ENCODE measurements at regions not wholly inside any gene's neighbourhood (a gene's known extent, or its start where the extent isn't known, plus 50 kb on each side); places are given as distances from the start of the nearest gene placed in this dataset.
"Not testable (repeated sequence)": the region's sequence is repeated elsewhere in the genome, so short reads cannot be mapped to it uniquely, and the experiment has no call there.

GRCh38 chr14:71430678-71431376, 501.4 kb upstream of the RGS6 start:
- DNase-seq (ENCODE audit: low read depth in 2 of 2), result no peak

GRCh38 chr14:71432334-71433110, 499.7 kb upstream of the RGS6 start:
- DNase-seq (ENCODE audit: low read depth in 2 of 2), result no peak

GRCh38 chr14:71433303-71433702, 498.9 kb upstream of the RGS6 start:
- DNase-seq (ENCODE audit: low read depth in 2 of 2), result no peak

- not testable (repeated sequence) for DNase-seq (ENCODE audit: low read depth in 2 of 2)
Observed at GRCh38 chr14:71435641-71436040, 496.6 kb upstream of the RGS6 start.

- no peak for DNase-seq (ENCODE audit: low read depth in 2 of 2)
Observed at GRCh38 chr14:71437870-71438269, 494.4 kb upstream of the RGS6 start.

GRCh38 chr14:71438684-71439083, 493.5 kb upstream of the RGS6 start:
- DNase-seq (ENCODE audit: low read depth in 2 of 2), result no peak

- no peak for DNase-seq (ENCODE audit: low read depth in 2 of 2)
Observed at GRCh38 chr14:71441126-71441525, 491.1 kb upstream of the RGS6 start.

GRCh38 chr14:71444030-71444822, 488.0 kb upstream of the RGS6 start:
- no peak for DNase-seq (ENCODE audit: low read depth in 2 of 2)

GRCh38 chr14:71448431-71449315, 483.6 kb upstream of the RGS6 start:
- no peak for DNase-seq (ENCODE audit: low read depth in 2 of 2)

GRCh38 chr14:71449316-71450055, 482.7 kb upstream of the RGS6 start:
- no peak for DNase-seq (ENCODE audit: low read depth in 2 of 2)

GRCh38 chr14:71451501-71451900, 480.7 kb upstream of the RGS6 start:
- DNase-seq (ENCODE audit: low read depth in 2 of 2), result no peak

- DNase-seq (ENCODE audit: low read depth in 2 of 2), result no peak
Observed at GRCh38 chr14:71452539-71452938, 479.7 kb upstream of the RGS6 start.

- no peak for DNase-seq (ENCODE audit: low read depth in 2 of 2)
Observed at GRCh38 chr14:71452987-71453386, 479.2 kb upstream of the RGS6 start.

GRCh38 chr14:71454010-71454409, 478.2 kb upstream of the RGS6 start:
- no peak for DNase-seq (ENCODE audit: low read depth in 2 of 2)

- no peak for DNase-seq (ENCODE audit: low read depth in 2 of 2)
Observed at GRCh38 chr14:71454513-71455332, 477.5 kb upstream of the RGS6 start.

GRCh38 chr14:71460091-71460490, 472.1 kb upstream of the RGS6 start:
- DNase-seq (ENCODE audit: low read depth in 2 of 2), result no peak

GRCh38 chr14:71461617-71462016, 470.6 kb upstream of the RGS6 start:
- not testable (repeated sequence) for DNase-seq (ENCODE audit: low read depth in 2 of 2)

GRCh38 chr14:71463807-71464206, 468.4 kb upstream of the RGS6 start:
- DNase-seq (ENCODE audit: low read depth in 2 of 2), result no peak

- DNase-seq (ENCODE audit: low read depth in 2 of 2), result no peak
Observed at GRCh38 chr14:71464840-71465239, 467.4 kb upstream of the RGS6 start.

- no peak for DNase-seq (ENCODE audit: low read depth in 2 of 2)
Observed at GRCh38 chr14:71465316-71465715, 466.9 kb upstream of the RGS6 start.

Measured in stimulated activated CD8-positive, alpha-beta memory T cell treated with anti-CD3 and anti-CD28 coated beads, Interleukin-15, amount 100 ng/mL, for 4 hours (primary cell).